ENCODE measurements at regions not wholly inside any gene's neighbourhood (a gene's known extent, or its start where the extent isn't known, plus 50 kb on each side); places are given as distances from the start of the nearest gene placed in this dataset.

- FAIRE-seq, result no peak
- DNase-seq (ENCODE audit: insufficient read length, low spot score), result no peak
- no peak for TF ChIP-seq CTCF (IDR thresholded peaks at IDR 0.05; ENCODE audit: insufficient read depth, missing control alignments)
These were observed 207.2 kb upstream of the TMPO start for GRCh38 chr12:98308141-98308540.

DNA sequence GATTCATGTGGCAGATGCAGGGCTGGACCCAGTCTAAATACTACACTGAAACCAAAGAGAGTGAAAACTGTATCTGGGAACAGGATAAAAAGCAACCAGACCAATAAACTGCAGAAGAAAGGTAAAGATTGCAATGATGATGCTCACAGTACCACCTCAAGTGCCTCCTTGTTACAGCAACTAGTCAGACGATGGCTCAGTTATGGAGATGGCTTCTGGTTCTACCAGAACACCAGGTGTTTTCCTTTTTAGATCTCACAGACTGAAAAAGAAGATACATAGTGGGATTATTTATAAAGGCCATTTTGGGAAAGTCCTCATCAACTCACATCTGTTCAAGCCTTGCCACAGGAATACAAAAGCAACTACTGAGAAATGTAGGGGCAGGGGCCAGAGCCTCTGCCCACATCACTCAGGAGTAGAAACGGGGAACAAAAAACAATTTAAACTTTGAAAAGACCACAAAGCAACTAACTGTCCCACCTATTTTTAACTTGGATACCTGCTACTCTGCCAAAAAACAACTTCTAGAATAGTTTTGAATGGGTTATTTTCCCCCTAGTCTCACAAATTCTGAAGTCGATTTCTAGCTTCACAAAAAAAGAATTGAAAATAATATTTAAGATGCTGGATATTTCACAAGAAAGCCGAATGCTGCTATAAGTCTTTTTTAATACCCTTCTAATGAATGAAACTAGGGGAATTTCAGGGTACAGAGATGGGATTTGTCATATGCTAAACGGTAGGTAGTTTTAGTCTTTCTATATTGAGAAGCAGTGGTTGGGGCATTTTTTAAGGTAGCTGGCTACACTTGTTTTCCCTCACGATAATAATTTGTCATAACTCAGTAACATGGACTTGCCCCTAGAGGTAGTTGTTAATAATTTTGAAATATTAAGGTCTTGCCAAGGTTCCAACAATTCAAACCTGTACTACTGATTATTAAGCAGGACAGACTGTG lies 197.2 kb upstream of the TMPO start:
- no peak for DNase-seq (ENCODE audit: insufficient read length, low spot score)
- TF ChIP-seq CTCF (IDR thresholded peaks at IDR 0.05; ENCODE audit: insufficient read depth, missing control alignments), result no peak
- no peak for FAIRE-seq

DNA sequence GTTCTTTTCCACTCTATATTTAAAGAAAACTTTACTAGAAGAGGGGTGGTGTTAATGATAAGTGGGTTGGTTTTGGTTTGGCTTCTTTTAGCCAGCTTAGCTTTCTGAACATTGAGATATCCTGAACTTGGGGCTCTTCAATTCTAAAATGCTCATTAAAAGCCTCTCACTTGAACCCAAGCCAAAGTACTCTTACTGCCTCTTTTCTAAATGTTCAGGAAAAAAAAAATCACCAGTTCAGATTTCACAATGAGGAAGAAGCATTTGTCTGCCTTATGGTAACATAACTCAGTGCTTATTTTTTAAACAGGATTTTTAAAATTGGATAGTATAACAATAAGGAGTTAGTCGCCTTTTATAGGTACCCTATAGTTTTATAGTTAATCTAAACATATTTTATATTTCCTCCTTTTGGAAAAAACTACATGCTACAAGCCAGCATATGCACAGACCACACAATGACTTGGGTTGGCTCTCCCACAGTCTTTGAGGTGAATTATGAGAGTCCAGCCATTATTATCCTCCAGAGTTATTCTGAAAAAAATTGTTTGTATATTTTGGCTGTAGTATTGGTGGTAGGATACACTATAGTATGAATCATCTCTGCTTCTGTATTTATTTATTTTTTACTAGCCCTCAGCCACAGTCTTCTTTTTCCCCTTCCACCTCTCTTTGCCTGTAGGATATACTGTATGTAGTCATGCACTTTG lies 195.5 kb upstream of the TMPO start:
- TF ChIP-seq CTCF (IDR thresholded peaks at IDR 0.05; ENCODE audit: insufficient read depth, missing control alignments), result no peak
- FAIRE-seq, result no peak
- DNase-seq (ENCODE audit: insufficient read length, low spot score), result no peak

DNA sequence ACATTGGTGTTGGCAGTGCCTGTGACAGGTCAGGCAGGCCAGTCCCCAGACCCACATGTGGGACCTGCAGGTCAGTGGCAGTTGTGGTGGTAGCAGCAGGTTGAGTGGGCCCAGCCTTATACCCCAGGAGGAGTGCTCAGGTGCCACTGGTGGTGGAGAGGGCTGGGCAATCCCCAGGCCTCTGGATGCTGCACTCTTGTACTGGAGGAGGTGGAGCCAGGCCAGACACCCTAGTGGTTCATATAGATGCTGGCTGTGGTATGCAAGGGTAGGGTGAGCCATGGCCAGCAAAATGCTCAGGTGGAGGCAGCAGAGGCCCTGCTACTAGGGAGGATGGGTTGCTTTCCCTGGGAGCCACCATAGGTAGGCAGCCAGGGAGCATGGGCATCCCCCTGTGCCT lies 190.4 kb upstream of the TMPO start:
- no peak for FAIRE-seq
- TF ChIP-seq CTCF (IDR thresholded peaks at IDR 0.05; ENCODE audit: insufficient read depth, missing control alignments), result no peak
- no peak for DNase-seq (ENCODE audit: insufficient read length, low spot score)

DNA sequence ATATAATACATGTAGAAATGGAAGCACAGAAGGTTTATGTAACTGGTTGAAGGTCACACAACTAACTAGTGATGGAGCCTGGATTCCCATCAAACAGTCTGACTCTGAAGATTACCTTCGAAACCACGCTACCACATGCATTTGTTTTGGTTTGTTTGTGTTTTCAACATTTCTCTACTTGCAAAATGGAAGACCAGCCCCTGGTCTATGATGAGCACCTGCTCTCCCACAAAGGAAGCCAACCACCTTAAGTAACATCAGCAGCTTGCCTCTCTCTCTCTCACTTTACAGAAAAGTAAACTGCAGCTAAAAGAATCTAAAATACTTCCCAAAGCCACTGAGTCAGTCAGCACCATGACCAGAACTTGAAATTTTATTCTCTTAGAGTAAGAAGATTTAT lies 186.9 kb upstream of the TMPO start:
- DNase-seq (ENCODE audit: insufficient read length, low spot score) (no peak), FAIRE-seq (no peak)
- TF ChIP-seq CTCF (IDR thresholded peaks at IDR 0.05; ENCODE audit: insufficient read depth, missing control alignments), result no peak

- FAIRE-seq (no peak), DNase-seq (ENCODE audit: insufficient read length, low spot score) (no peak)
- no peak for TF ChIP-seq CTCF (IDR thresholded peaks at IDR 0.05; ENCODE audit: insufficient read depth, missing control alignments)
These were observed 185.8 kb upstream of the TMPO start for GRCh38 chr12:98329589-98329988.

GRCh38 chr12:98332642-98333041 lies 182.7 kb upstream of the TMPO start:
- no peak for FAIRE-seq
- peak; percentile 28 for TF ChIP-seq CTCF (IDR thresholded peaks at IDR 0.05; ENCODE audit: insufficient read depth, missing control alignments)
- no peak for DNase-seq (ENCODE audit: insufficient read length, low spot score)
